Astrocyte of the spinal cord (primary cell): ENCODE measurements at regions not wholly inside any gene's neighbourhood (a gene's known extent, or its start where the extent isn't known, plus 50 kb on each side); places are given as distances from the start of the nearest gene placed in this dataset.
"Not testable (repeated sequence)": the region's sequence is repeated elsewhere in the genome, so short reads cannot be mapped to it uniquely, and the experiment has no call there.

ENCODE experiments used
- DNase-seq: peaks from one replicate; pipeline ENCODE4 v3.0.0; 2011; ENCODE audit warnings: low read depth, low spot score
- H3K4me3 ChIP-seq: 2 replicates; pipeline ENCODE4 v1.5.1; 2011; ENCODE audit warnings: low read depth, mild to moderate bottlenecking, low read length, moderate library complexity
- CTCF ChIP-seq: IDR thresholded peaks from 2 replicates; pipeline ENCODE4 v1.5.1; 2012; ENCODE audit warnings: low read depth, mild to moderate bottlenecking, low read length, inconsistent platforms
- in situ Hi-C: cut with HindIII; loops from 2 replicates; pipeline ENCODE4 v1.10.0; 2017; ENCODE audit warnings: low sequenced_read_pairs

DNA sequence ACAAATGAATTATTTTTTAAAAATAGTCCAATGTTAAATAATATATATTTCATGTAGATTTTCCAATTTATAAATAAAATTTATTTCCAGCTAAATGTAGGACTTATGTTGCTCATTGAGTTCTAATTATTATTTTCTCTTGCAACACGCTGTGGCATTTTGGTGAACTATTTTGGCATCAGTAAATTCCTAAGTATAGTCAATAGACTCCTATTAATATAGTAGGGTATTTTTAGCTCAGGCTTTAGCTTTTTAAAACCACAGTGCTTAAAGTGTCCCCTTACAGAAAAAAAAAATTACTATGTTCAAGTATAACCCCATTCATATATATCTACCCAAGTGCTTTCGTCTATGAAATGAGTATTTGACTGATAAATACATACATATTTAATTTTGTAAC is 919.2 kb upstream of the SOX9 start:
- no peak for TF ChIP-seq CTCF
- no peak overlapping the region for H3K4me3 ChIP-seq
- DNase-seq = no peak
- in situ Hi-C loops = no loop called here

DNA sequence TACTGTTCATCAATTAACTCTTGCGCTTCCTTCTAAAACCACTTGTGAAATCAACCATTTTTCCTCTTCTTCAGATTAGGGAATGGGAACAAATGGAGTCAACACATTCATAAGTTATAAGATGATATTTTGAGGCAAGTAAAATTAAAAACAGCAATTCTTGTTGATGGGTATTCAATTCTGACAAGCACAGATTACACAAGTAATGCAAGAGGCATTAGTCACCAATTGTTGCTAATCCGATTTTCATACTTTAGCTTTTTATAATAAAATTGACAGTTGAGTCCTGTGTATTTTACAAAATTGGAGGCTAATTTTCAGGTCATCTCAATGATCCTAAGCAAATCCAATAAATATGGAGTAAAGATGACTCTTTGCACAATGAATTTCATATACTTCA is 918.4 kb upstream of the SOX9 start:
- no peak overlapping the region for H3K4me3 ChIP-seq
- TF ChIP-seq CTCF = no peak
- in situ Hi-C loops = no loop called here
- no peak for DNase-seq

DNA sequence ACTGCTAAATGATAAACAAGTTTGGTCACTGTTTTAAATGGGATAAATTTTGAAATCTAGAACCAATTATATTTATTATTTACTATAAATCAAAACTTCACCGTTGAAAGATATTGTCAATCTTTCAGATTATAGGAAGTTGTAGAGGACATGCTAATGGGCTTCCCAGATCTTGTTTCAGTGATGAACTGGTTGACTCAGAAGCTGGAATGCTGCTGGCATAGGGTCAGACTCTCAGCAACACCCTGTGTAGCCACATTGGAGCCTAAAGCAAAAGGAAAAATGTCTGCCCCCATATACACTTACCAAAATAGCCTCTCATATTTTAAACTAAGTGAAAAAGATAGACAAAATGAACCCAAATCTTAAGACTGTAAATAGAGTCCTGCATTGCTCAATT is 916.9 kb upstream of the SOX9 start:
- H3K4me3 ChIP-seq = no peak overlapping the region
- TF ChIP-seq CTCF = no peak
- no peak for DNase-seq
- in situ Hi-C loops = no loop called here

GRCh38 chr17:71205951-71206350 is 914.9 kb upstream of the SOX9 start:
- H3K4me3 ChIP-seq, in situ Hi-C loops, DNase-seq: not testable (repeated sequence)

GRCh38 chr17:71208111-71208704 is 912.6 kb upstream of the SOX9 start:
- H3K4me3 ChIP-seq = no peak overlapping the region
- DNase-seq = peak; percentile 83
- TF ChIP-seq CTCF = no peak
- in situ Hi-C loops = no loop called here

GRCh38 chr17:71213936-71214335 is 906.9 kb upstream of the SOX9 start:
- TF ChIP-seq CTCF = no peak
- DNase-seq = no peak
- no peak overlapping the region for H3K4me3 ChIP-seq
- in situ Hi-C loops = no loop called here

DNA sequence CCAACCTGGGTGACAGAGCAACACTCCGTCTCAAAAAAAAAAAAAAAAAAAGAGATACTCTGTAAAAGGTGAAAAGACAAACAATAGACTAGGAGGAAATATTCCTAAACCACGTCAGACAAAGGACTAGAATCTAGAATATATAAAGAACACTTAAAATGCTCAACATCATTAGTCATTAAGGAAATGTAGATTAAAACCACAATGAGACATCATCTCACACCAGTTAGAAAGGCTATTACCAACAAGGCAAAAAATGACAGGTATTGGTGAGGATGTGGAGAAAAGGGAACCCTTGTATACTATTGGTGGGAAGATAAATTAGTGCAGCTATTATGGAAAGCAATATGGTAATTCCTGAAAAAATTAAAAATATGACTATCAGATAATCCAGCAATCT is 903.1 kb upstream of the SOX9 start:
- in situ Hi-C loops = no loop called here
- H3K4me3 ChIP-seq = no peak overlapping the region
- DNase-seq = no peak
- TF ChIP-seq CTCF = no peak
